Endothelial cell of umbilical vein (primary cell): ENCODE measurements at regions not wholly inside any gene's neighbourhood (a gene's known extent, or its start where the extent isn't known, plus 50 kb on each side); places are given as distances from the start of the nearest gene placed in this dataset.

Experiments
- BruUV-seq: library from RNA; stranded (reverse); fragments of 400-500 nt; replicated peaks from 2 replicates; lab custom pipeline; 2021; lab: Mats Ljungman, UMichigan
- CTCF ChIA-PET: fragments of 300-600, 350-600 bp; sonication (Branson Sonifier 250); formaldehyde crosslinking; loops from one replicate; lab custom pipeline; 2021; ENCODE audit warnings: antibody characterized with exemption, inconsistent platforms; lab: Charles Lee
- POLR2A ChIA-PET: fragments of 300-600, 350-600 bp; sonication (Branson Sonifier 250); formaldehyde crosslinking; loops from one replicate; lab custom pipeline; 2021; ENCODE audit warnings: antibody characterized with exemption, inconsistent platforms; lab: Charles Lee
- DNase-seq: peaks from one replicate; pipeline ENCODE4 v3.0.0-alpha.2; 2011; ENCODE audit warnings: low read depth, low spot score
- FAIRE-seq: peaks from 2 replicates; lab custom pipeline; 2011; peaks lifted over from hg19 to GRCh38; lab: Jason Lieb, UNC
- H2AFZ ChIP-seq: 2 replicates; pipeline ENCODE4 v1.6.0; 2012; ENCODE audit warnings: low read depth, low read length, control low read depth, inconsistent platforms
- H3K27ac ChIP-seq: 2 replicates; pipeline ENCODE4 v1.5.1; 2011; ENCODE audit warnings: low read depth, mild to moderate bottlenecking, control low read depth, low read length, moderate library complexity; ENCODE audit not compliant: insufficient read depth
- H3K27me3 ChIP-seq, 2 experiments: 2 replicates each; pipeline versions ENCODE4 v1.6.0 to v1.6.1; 2011; ENCODE audit warnings: low read length in 2 of 2, mixed read lengths in 1 of 2; ENCODE audit not compliant: control insufficient read depth in 2 of 2, insufficient read depth in 2 of 2
- H3K36me3 ChIP-seq, 2 experiments: 2 replicates in 1 of 2; 3 replicates in 1 of 2; pipeline ENCODE4 v1.5.1; 2011; ENCODE audit warnings: low read length in 2 of 2, mild to moderate bottlenecking in 1 of 2, moderate library complexity in 1 of 2; ENCODE audit not compliant: control insufficient read depth in 2 of 2, insufficient read depth in 2 of 2; ENCODE audit errors: extremely low read depth in 1 of 2
- H3K4me1 ChIP-seq: 3 replicates; pipeline ENCODE4 v1.5.1; 2011; ENCODE audit warnings: mild to moderate bottlenecking, low read length; ENCODE audit not compliant: control insufficient read depth, insufficient read depth; ENCODE audit errors: extremely low read depth
- H3K4me2 ChIP-seq: 2 replicates; pipeline ENCODE4 v1.6.1; 2011; ENCODE audit warnings: low read length, control low read depth, mixed read lengths; ENCODE audit not compliant: insufficient read depth
- H3K4me3 ChIP-seq, 3 experiments: fragments of 200-600 bp in 1 of 3; sonication (generic), shearing (Covaris generic) in 1 of 3; replicated peaks in 1 of 3; 2 replicates each; pipeline ENCODE4 v1.5.1; 2011 to 2016; ENCODE audit warnings: control low read depth in 3 of 3, low read length in 3 of 3, mild to moderate bottlenecking in 2 of 3, inconsistent platforms in 1 of 3, low read depth in 1 of 3, moderate library complexity in 1 of 3; ENCODE audit not compliant: insufficient read depth in 1 of 3
- H3K79me2 ChIP-seq: 2 replicates; pipeline ENCODE4 v1.6.0; 2012; ENCODE audit warnings: low read length, inconsistent platforms; ENCODE audit not compliant: control insufficient read depth, insufficient read depth
- H3K9ac ChIP-seq: replicated peaks from 2 replicates; pipeline ENCODE3; 2011; ENCODE audit warnings: low read length, control low read depth; ENCODE audit not compliant: insufficient read depth; ENCODE audit errors: extremely low read depth
- H3K9me1 ChIP-seq: replicated peaks from 3 replicates; pipeline ENCODE4 v1.6.0; 2011; ENCODE audit warnings: mild to moderate bottlenecking, low read length; ENCODE audit not compliant: control insufficient read depth, insufficient read depth; ENCODE audit errors: extremely low read depth
- H3K9me3 ChIP-seq: replicated peaks from 2 replicates; pipeline ENCODE4 v1.5.1; 2012; ENCODE audit warnings: low read length, inconsistent platforms; ENCODE audit not compliant: control insufficient read depth, insufficient read depth
- H4K20me1 ChIP-seq: replicated peaks from 2 replicates; pipeline ENCODE3; 2011; ENCODE audit warnings: mild to moderate bottlenecking, low read length; ENCODE audit not compliant: control insufficient read depth, insufficient read depth; ENCODE audit errors: extremely low read depth
- CTCF ChIP-seq, 2 donors: IDR thresholded peaks; 1 replicate in 1 of 2; 2 replicates in 1 of 2; pipeline ENCODE4 v1.5.1; 2011; ENCODE audit warnings: low read length in 2 of 2, mild to moderate bottlenecking in 2 of 2, moderate library complexity in 2 of 2, control low read depth in 1 of 2, inconsistent platforms in 1 of 2, low read depth in 1 of 2; ENCODE audit not compliant: insufficient read depth in 1 of 2; ENCODE audit errors: extremely low read depth in 1 of 2
- EZH2 ChIP-seq: IDR thresholded peaks from 2 replicates; pipeline ENCODE4 v1.6.1; 2012; ENCODE audit warnings: borderline replicate concordance, low read depth, mild to moderate bottlenecking, moderate library complexity, low read length, inconsistent platforms; ENCODE audit not compliant: severe bottlenecking
- FOS ChIP-seq: IDR thresholded peaks from 2 replicates; pipeline ENCODE4 v1.6.1; 2011; ENCODE audit warnings: mild to moderate bottlenecking, low read length, moderate library complexity, borderline replicate concordance; ENCODE audit not compliant: insufficient read depth
- GATA2 ChIP-seq: IDR thresholded peaks from 2 replicates; pipeline ENCODE4 v1.7.0; 2011; ENCODE audit warnings: low read depth, mild to moderate bottlenecking, moderate library complexity, mixed read lengths, low read length; ENCODE audit not compliant: insufficient read length, insufficient read depth
- JUN ChIP-seq: IDR thresholded peaks from 2 replicates; pipeline ENCODE4 v1.6.1; 2011; ENCODE audit warnings: borderline replicate concordance, low read depth; ENCODE audit not compliant: insufficient read length, insufficient read depth
- MAX ChIP-seq: IDR thresholded peaks from 2 replicates; pipeline ENCODE4 v1.6.1; 2011; ENCODE audit not compliant: insufficient read depth, insufficient read length
- MYC ChIP-seq: IDR thresholded peaks from one replicate; pipeline ENCODE4 v1.6.1; 2011; ENCODE audit warnings: mild to moderate bottlenecking, low read depth, low read length
- POLR2A ChIP-seq: IDR thresholded peaks from 2 replicates; pipeline ENCODE4 v1.6.1; 2012; ENCODE audit warnings: low read depth, mild to moderate bottlenecking, control low read depth, low read length
- POLR2AphosphoS5 ChIP-seq: IDR thresholded peaks from 2 replicates; pipeline ENCODE4 v1.6.1; 2012; ENCODE audit warnings: low read depth, mild to moderate bottlenecking, control low read depth, low read length, moderate library complexity; ENCODE audit not compliant: insufficient read depth
- dilution Hi-C: fragments of 300-500 bp; cut with MboI; formaldehyde crosslinking; loops from one replicate; pipeline ENCODE4 v1.15.0; 2019; ENCODE audit warnings: low sequenced_read_pairs; ENCODE audit not compliant: extremely low pct_ligation_motif_present
- intact Hi-C: fragments of 100-400 bp; cut with micrococcal nuclease; formaldehyde crosslinking; loops from one replicate; pipeline ENCODE4 v1.10.0; 2022

- H3K4me2 ChIP-seq: no peak overlapping the region
- no peak for DNase-seq
- H4K20me1 ChIP-seq: no peaks in the 10 kb centered on the region
- H3K9me1 ChIP-seq: no peaks in the 10 kb centered on the region
- CTCF ChIA-PET: no interaction called here
- dilution Hi-C loops: no loop called here
- TF ChIP-seq GATA2 (no peak), MYC (no peak), POLR2AphosphoS5 (no peak), EZH2 (no peak), MAX (no peak), FOS (no peak), CTCF (IDR thresholded peaks at IDR 0.05; ENCODE audit: extremely low read depth in 1 of 2, insufficient read depth in 1 of 2, low read depth in 1 of 2, low read length in 2 of 2) (no peak), JUN (no peak), POLR2A (no peak)
- no peak for FAIRE-seq
- no peaks in the 10 kb centered on the region for H3K9me3 ChIP-seq
- H3K27ac ChIP-seq: no peak overlapping the region
- BruUV-seq: no TSS peak
- intact Hi-C loops: no loop called here
- no peaks in the 10 kb centered on the region for H3K79me2 ChIP-seq
- H3K36me3 ChIP-seq: no peaks in the 10 kb centered on the region
- no peak overlapping the region for H3K4me3 ChIP-seq
- no peaks in the 10 kb centered on the region for H3K4me1 ChIP-seq
- H3K9ac ChIP-seq: no peak overlapping the region
- no peak overlapping the region for H2AFZ ChIP-seq
- POLR2A ChIA-PET: no interaction called here
- no peaks in the 10 kb centered on the region for H3K27me3 ChIP-seq
These were observed 178.6 kb downstream of the TRAM1L1 start for GRCh38 chr4:116906758-116907157.
